ENCODE measurements at regions not wholly inside any gene's neighbourhood (a gene's known extent, or its start where the extent isn't known, plus 50 kb on each side); places are given as distances from the start of the nearest gene placed in this dataset.

- Histone ChIP-seq H3K27me3 (replicated peaks) (no peaks in the 10 kb centered on the region), H3K9me3 (replicated peaks) (no peaks in the 10 kb centered on the region; the same call in 1 of the 2 replicates), H3K27ac (no peak overlapping the region), H3K4me3 (no peak overlapping the region), H3K36me3 (no peaks in the 10 kb centered on the region), H3K4me1 (replicated peaks) (no peaks in the 10 kb centered on the region)
- no peak for DNase-seq (ENCODE audit: low read depth in 1 of 2, low spot score in 2 of 2)
Measured at GRCh38 chr6:103183831-103184411, 1675.8 kb downstream of the HACE1 start.

DNA sequence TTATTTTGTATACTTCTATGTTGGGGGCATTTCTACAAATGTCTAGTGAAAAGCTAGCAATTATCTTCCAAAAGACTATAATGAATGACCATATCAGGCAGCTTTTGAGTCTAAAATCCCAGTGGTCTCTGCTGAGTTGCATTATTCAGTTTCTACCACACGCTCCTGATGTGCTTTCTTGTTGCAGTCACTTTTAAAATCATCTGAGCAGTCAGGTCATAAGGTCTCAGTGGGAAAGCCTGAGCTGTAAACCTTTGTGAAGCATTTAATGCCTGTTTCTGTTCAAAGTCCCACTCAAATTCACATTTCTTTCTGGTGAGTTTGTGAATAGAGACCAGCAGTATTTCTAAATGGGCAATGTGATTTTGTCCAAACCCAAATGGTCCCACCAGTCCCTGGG lies 1681.5 kb downstream of the HACE1 start:
- DNase-seq (ENCODE audit: low read depth in 1 of 2, low spot score in 2 of 2): no peak
- Histone ChIP-seq H3K4me3 (no peak overlapping the region), H3K4me1 (replicated peaks) (no peaks in the 10 kb centered on the region), H3K27me3 (replicated peaks) (no peaks in the 10 kb centered on the region), H3K27ac (no peak overlapping the region), H3K9me3 (replicated peaks) (no peaks in the 10 kb centered on the region; the same call in 1 of the 2 replicates), H3K36me3 (no peaks in the 10 kb centered on the region)

GRCh38 chr6:103177791-103178190 lies 1681.9 kb downstream of the HACE1 start:
- no peak overlapping the region for H3K4me3 ChIP-seq
- no peaks in the 10 kb centered on the region; the same call in 1 of the 2 replicates for H3K9me3 ChIP-seq (replicated peaks)
- no peaks in the 10 kb centered on the region for H3K27me3 ChIP-seq (replicated peaks)
- H3K36me3 ChIP-seq: no peaks in the 10 kb centered on the region
- no peak overlapping the region for H3K27ac ChIP-seq
- no peaks in the 10 kb centered on the region for H3K4me1 ChIP-seq (replicated peaks)
- no peak for DNase-seq (ENCODE audit: low read depth in 1 of 2, low spot score in 2 of 2)

GRCh38 chr6:103175056-103175455 lies 1684.7 kb downstream of the HACE1 start:
- H3K4me1 ChIP-seq (replicated peaks): no peaks in the 10 kb centered on the region
- H3K36me3 ChIP-seq: no peaks in the 10 kb centered on the region
- no peak overlapping the region for H3K27ac ChIP-seq
- H3K27me3 ChIP-seq (replicated peaks): no peaks in the 10 kb centered on the region
- no peak overlapping the region for H3K4me3 ChIP-seq
- no peaks in the 10 kb centered on the region; the same call in 1 of the 2 replicates for H3K9me3 ChIP-seq (replicated peaks)
- DNase-seq (ENCODE audit: low read depth in 1 of 2, low spot score in 2 of 2): no peak

- Histone ChIP-seq H3K4me1 (replicated peaks) (no peaks in the 10 kb centered on the region), H3K9me3 (replicated peaks) (peaks cover 2% of the 10 kb centered on the region), H3K4me3 (no peak overlapping the region), H3K36me3 (no peaks in the 10 kb centered on the region), H3K27me3 (replicated peaks) (no peaks in the 10 kb centered on the region), H3K27ac (no peak overlapping the region)
- no peak for DNase-seq (ENCODE audit: low read depth in 1 of 2, low spot score in 2 of 2)
Measured at GRCh38 chr6:103167345-103168071, 1692.2 kb downstream of the HACE1 start.

GRCh38 chr6:103154779-103155572 lies 1704.7 kb downstream of the HACE1 start:
- Histone ChIP-seq H3K9me3 (replicated peaks) (no peaks in the 10 kb centered on the region), H3K4me3 (no peak overlapping the region), H3K27ac (no peak overlapping the region), H3K27me3 (replicated peaks) (no peaks in the 10 kb centered on the region), H3K36me3 (no peaks in the 10 kb centered on the region), H3K4me1 (replicated peaks) (no peaks in the 10 kb centered on the region)
- no peak for DNase-seq (ENCODE audit: low read depth in 1 of 2, low spot score in 2 of 2)

DNA sequence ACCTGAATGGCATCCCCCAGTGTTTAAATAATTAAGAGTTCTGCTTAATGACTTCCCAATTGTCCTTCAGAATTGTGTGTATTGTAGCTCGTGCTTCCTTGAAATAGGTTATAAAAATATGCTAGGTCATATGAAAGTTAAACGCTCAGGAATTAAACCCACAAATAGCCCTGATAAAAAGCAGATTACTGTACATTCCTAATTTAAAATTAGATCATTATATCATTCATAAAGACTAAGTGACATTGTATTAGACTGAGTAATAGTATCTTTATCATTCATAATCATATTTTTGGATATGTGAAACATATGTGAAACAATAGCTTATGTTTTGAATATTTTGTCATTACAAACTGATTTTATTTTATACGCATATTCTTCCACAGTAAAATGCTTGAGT lies 1706.7 kb downstream of the HACE1 start:
- Histone ChIP-seq H3K9me3 (replicated peaks) (0 out of 2 replicates have a peak, but pooled peaks cover 2% of the 10 kb centered on the region), H3K27me3 (replicated peaks) (no peaks in the 10 kb centered on the region), H3K4me3 (no peak overlapping the region), H3K4me1 (replicated peaks) (no peaks in the 10 kb centered on the region), H3K36me3 (no peaks in the 10 kb centered on the region), H3K27ac (no peak overlapping the region)
- no peak for DNase-seq (ENCODE audit: low read depth in 1 of 2, low spot score in 2 of 2)

GRCh38 chr6:103142902-103143301 lies 1716.8 kb downstream of the HACE1 start:
- Histone ChIP-seq H3K4me1 (replicated peaks) (no peaks in the 10 kb centered on the region), H3K9me3 (replicated peaks) (no peaks in the 10 kb centered on the region), H3K4me3 (no peak overlapping the region), H3K36me3 (no peaks in the 10 kb centered on the region), H3K27ac (no peak overlapping the region), H3K27me3 (replicated peaks) (no peaks in the 10 kb centered on the region)
- DNase-seq (ENCODE audit: low read depth in 1 of 2, low spot score in 2 of 2): no peak

- no peak for DNase-seq (ENCODE audit: low read depth in 1 of 2, low spot score in 2 of 2)
- H3K4me3 ChIP-seq: no peak overlapping the region
- no peaks in the 10 kb centered on the region for H3K4me1 ChIP-seq (replicated peaks)
- H3K36me3 ChIP-seq: no peaks in the 10 kb centered on the region
- H3K27ac ChIP-seq: no peak overlapping the region
- no peaks in the 10 kb centered on the region for H3K9me3 ChIP-seq (replicated peaks)
- H3K27me3 ChIP-seq (replicated peaks): no peaks in the 10 kb centered on the region
Measured at GRCh38 chr6:103140308-103141027, 1719.3 kb downstream of the HACE1 start.

- Histone ChIP-seq H3K9me3 (replicated peaks) (no peaks in the 10 kb centered on the region), H3K36me3 (no peaks in the 10 kb centered on the region), H3K4me1 (replicated peaks) (no peaks in the 10 kb centered on the region), H3K27ac (no peak overlapping the region), H3K27me3 (replicated peaks) (no peaks in the 10 kb centered on the region), H3K4me3 (no peak overlapping the region)
- DNase-seq (ENCODE audit: low read depth in 1 of 2, low spot score in 2 of 2): no peak
Measured at GRCh38 chr6:103139377-103139776, 1720.3 kb downstream of the HACE1 start.

- H3K9me3 ChIP-seq (replicated peaks): peaks cover 3% of the 10 kb centered on the region; the same call in 1 of the 2 replicates
- no peak for DNase-seq (ENCODE audit: low read depth in 1 of 2, low spot score in 2 of 2)
- H3K36me3 ChIP-seq: no peaks in the 10 kb centered on the region
- H3K4me3 ChIP-seq: no peak overlapping the region
- no peak overlapping the region for H3K27ac ChIP-seq
- no peaks in the 10 kb centered on the region for H3K27me3 ChIP-seq (replicated peaks)
- no peaks in the 10 kb centered on the region for H3K4me1 ChIP-seq (replicated peaks)
Measured at GRCh38 chr6:103124471-103124870, 1731.0 kb downstream of the GRIK2 start.

DNA sequence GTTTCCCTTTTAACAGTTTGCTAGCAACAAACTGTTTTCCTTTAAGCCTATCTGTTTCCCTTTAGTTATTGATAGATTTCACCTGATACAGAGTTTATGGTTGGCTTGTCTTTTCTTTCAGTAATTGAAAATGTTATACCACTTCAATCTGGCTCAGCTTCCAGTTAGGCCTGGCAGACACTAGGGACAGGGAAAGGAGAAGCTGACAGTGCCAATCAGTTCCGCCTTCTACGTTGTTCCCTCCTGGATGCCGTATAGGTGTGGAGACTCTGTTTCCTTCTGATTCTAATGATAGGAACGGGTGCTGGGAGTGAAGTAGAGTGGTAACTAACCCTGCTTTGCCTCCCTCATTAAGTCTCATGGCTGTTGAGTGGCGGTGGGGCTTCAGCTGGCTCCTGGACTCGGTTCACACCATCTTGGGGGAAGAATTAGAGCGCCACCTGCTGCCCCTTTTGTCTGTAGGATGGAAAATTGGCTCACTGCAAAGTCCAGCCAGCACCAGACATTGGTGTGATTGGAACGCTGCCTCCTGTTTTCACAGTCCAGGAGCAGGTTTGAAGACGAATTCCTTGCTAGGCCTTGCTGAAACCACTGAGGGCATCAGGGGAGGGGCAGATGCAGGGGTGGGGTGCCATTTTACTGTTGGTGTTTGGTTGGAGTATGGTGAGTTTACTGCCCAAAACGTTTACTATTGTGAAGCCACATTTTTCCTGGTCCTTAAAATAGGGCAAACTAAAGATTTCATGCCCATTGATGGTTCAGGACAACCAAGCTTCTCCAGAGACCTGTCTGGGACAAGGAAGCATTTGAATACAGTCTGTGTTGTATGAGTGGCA lies 1729.5 kb downstream of the GRIK2 start:
- peak in 1 of 2 experiments; percentile 37 for DNase-seq (ENCODE audit: low read depth in 1 of 2, low spot score in 2 of 2)
- Histone ChIP-seq H3K4me3 (no peak overlapping the region), H3K36me3 (no peaks in the 10 kb centered on the region), H3K27ac (no peak overlapping the region), H3K27me3 (replicated peaks) (no peaks in the 10 kb centered on the region), H3K9me3 (replicated peaks) (peaks cover 3% of the 10 kb centered on the region; the same call in 1 of the 2 replicates), H3K4me1 (replicated peaks) (no peaks in the 10 kb centered on the region)

DNA sequence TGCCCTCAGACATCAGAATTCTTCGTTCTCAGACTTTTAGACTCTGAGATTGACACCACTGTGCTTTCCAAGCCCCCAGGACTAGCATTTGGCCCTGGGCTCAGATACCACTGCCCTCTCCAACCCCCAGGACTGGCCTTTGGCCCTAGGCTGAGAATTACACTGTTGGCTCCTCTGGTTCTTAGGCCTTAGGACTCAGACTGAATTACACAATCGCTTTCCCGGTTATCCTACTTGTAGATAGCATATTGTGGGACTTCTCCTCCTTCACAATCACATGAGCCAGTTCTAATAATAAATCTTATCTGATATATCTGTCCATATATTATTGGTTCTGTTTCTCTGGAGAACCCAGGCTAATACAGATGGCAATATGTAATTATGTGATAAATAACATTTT lies 1725.5 kb downstream of the GRIK2 start:
- Histone ChIP-seq H3K27ac (no peak overlapping the region), H3K9me3 (replicated peaks) (no peaks in the 10 kb centered on the region), H3K4me3 (no peak overlapping the region), H3K4me1 (replicated peaks) (no peaks in the 10 kb centered on the region), H3K36me3 (no peaks in the 10 kb centered on the region), H3K27me3 (replicated peaks) (no peaks in the 10 kb centered on the region)
- no peak for DNase-seq (ENCODE audit: low read depth in 1 of 2, low spot score in 2 of 2)

All from SJSA1 (cell line).